ENCODE measurements at regions not wholly inside any gene's neighbourhood (a gene's known extent, or its start where the extent isn't known, plus 50 kb on each side); places are given as distances from the start of the nearest gene placed in this dataset.
A peak's percentile ranks its signal among the peaks of the same experiment; 100 is the strongest.

DNA sequence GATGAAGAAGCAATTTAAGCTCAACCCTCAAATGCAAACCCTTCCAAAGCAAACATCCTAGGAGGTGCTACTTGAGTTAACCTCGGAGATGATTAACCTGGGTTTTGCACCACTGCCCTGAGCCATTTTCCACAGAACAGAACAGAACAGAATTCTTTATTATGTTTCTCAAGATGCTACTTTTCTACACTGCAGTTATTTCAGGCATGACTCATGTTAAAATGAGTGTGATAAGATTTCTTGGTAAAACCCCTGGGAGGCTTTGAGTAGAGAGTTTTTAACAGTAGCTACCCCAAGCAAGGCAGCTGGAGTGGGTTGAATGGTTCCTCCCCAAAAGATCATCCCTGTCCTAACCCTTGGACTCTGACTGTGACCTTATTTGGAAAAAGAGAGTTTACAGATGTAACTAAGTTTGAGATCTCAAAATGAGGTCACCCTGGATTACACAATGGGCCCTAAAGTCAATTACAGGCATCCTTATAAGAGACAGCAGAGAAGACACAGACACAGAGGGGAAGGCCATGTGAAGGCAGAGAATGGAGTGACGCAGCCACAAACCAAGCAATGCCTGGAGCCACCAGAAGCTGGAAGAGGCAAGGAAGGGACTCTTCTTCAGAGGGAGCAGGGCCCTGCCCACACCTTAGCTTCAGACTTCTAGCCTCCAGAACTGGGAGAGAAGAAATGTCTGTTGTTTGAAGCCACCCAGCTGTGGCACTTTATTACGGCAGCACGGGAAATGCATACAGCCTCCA is 153.4 kb downstream of the ETS2 start:
- Histone ChIP-seq H3K27ac (replicated peaks) (no peak overlapping the region), H3K27me3 (ENCODE audit: insufficient read depth, poor library complexity, severe bottlenecking) (no peaks in the 10 kb centered on the region), H3K4me3 (replicated peaks; ENCODE audit: insufficient read depth, low read length) (no peak overlapping the region)
- TF ChIP-seq, protein P1, sequence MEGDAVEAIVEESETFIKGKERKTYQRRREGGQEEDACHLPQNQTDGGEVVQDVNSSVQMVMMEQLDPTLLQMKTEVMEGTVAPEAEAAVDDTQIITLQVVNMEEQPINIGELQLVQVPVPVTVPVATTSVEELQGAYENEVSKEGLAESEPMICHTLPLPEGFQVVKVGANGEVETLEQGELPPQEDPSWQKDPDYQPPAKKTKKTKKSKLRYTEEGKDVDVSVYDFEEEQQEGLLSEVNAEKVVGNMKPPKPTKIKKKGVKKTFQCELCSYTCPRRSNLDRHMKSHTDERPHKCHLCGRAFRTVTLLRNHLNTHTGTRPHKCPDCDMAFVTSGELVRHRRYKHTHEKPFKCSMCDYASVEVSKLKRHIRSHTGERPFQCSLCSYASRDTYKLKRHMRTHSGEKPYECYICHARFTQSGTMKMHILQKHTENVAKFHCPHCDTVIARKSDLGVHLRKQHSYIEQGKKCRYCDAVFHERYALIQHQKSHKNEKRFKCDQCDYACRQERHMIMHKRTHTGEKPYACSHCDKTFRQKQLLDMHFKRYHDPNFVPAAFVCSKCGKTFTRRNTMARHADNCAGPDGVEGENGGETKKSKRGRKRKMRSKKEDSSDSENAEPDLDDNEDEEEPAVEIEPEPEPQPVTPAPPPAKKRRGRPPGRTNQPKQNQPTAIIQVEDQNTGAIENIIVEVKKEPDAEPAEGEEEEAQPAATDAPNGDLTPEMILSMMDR (IDR thresholded peaks at IDR 0.05; ENCODE audit: insufficient read depth, low read length): no peak
- TF ChIP-seq SPI1 (IDR thresholded peaks at IDR 0.05; ENCODE audit: borderline replicate concordance, low read depth): no peak
- TF ChIP-seq, protein P2, sequence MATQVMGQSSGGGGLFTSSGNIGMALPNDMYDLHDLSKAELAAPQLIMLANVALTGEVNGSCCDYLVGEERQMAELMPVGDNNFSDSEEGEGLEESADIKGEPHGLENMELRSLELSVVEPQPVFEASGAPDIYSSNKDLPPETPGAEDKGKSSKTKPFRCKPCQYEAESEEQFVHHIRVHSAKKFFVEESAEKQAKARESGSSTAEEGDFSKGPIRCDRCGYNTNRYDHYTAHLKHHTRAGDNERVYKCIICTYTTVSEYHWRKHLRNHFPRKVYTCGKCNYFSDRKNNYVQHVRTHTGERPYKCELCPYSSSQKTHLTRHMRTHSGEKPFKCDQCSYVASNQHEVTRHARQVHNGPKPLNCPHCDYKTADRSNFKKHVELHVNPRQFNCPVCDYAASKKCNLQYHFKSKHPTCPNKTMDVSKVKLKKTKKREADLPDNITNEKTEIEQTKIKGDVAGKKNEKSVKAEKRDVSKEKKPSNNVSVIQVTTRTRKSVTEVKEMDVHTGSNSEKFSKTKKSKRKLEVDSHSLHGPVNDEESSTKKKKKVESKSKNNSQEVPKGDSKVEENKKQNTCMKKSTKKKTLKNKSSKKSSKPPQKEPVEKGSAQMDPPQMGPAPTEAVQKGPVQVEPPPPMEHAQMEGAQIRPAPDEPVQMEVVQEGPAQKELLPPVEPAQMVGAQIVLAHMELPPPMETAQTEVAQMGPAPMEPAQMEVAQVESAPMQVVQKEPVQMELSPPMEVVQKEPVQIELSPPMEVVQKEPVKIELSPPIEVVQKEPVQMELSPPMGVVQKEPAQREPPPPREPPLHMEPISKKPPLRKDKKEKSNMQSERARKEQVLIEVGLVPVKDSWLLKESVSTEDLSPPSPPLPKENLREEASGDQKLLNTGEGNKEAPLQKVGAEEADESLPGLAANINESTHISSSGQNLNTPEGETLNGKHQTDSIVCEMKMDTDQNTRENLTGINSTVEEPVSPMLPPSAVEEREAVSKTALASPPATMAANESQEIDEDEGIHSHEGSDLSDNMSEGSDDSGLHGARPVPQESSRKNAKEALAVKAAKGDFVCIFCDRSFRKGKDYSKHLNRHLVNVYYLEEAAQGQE (IDR thresholded peaks at IDR 0.05; ENCODE audit: insufficient replicate concordance, low read depth): no peak
- no peak for TF ChIP-seq GABPA (IDR thresholded peaks at IDR 0.05; ENCODE audit: low read depth)
- no peak for TF ChIP-seq POLR2AphosphoS5 (IDR thresholded peaks at IDR 0.05; ENCODE audit: low read depth)
- peak; percentile 27 to 38 for DNase-seq (ENCODE audit: low read depth in 1 of 2, low spot score in 1 of 2)

DNA sequence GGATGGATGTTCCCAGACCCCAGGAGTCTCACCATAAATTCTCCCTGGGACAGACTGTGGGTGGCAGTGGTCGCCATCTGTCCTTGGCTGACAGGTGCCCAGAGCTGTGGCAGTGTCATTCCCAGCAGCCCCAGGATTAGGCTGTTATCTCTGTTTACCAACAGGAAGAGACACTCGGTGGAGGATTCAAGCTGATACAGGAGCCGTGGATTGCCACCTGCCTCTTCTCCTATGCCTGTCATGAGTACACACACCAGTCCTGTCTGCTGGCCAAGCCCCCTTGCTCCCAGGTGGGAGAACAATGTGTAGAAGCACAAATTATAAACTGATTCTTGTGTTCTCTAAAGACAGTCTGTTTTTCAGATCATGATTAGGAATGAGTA is 152.6 kb downstream of the ETS2 start:
- no peak overlapping the region for H3K4me3 ChIP-seq (replicated peaks; ENCODE audit: insufficient read depth, low read length)
- DNase-seq (ENCODE audit: low read depth in 1 of 2, low spot score in 1 of 2): no peak
- H3K27ac ChIP-seq (replicated peaks): no peak overlapping the region
- TF ChIP-seq SPI1 (IDR thresholded peaks at IDR 0.05; ENCODE audit: borderline replicate concordance, low read depth) (no peak), POLR2AphosphoS5 (IDR thresholded peaks at IDR 0.05; ENCODE audit: low read depth) (no peak), GABPA (IDR thresholded peaks at IDR 0.05; ENCODE audit: low read depth) (no peak)
- TF ChIP-seq, protein P2 (IDR thresholded peaks at IDR 0.05; ENCODE audit: insufficient replicate concordance, low read depth): no peak
- TF ChIP-seq, protein P1 (IDR thresholded peaks at IDR 0.05; ENCODE audit: insufficient read depth, low read length): no peak
- no peaks in the 10 kb centered on the region for H3K27me3 ChIP-seq (ENCODE audit: insufficient read depth, poor library complexity, severe bottlenecking)

DNA sequence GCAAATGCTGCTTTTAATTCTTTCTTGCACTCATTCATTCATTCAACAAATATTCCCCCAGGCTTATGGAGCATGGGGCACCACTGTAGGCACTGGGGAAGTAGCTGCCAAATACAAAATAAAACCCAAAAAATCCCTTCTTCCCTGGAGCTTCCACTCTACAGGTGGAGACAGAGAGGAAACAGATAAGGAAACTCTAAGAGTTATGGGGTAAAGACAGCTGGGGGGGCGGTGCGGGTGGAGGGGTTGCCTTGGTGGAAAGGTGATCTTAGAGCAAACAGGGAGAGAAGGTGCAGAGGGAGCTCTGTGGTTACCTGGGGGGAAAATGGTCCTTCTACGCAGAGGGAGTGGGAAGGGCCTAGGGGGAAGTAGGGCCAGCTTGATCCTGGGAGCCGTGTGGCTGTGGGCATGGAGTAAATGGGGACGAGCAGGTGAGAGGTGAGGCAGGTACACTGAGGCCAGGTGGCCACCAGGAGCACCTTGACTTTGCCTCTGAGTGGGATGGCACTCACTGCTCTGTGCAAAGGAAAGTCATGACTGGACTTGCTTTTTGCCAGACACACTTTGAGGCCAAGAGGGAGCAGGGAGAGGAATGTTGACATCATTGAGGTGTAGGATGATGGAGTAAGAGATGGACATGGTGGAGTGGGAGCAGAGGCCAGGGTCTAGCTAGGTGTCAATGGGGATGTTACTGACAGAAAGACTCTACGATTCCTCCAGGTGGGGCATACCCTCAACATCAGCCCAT is 152.0 kb downstream of the ETS2 start:
- no peak overlapping the region for H3K4me3 ChIP-seq (replicated peaks; ENCODE audit: insufficient read depth, low read length)
- no peak overlapping the region for H3K27ac ChIP-seq (replicated peaks)
- H3K27me3 ChIP-seq (ENCODE audit: insufficient read depth, poor library complexity, severe bottlenecking): no peaks in the 10 kb centered on the region
- DNase-seq (ENCODE audit: low read depth in 1 of 2, low spot score in 1 of 2): no peak
- TF ChIP-seq POLR2AphosphoS5 (IDR thresholded peaks at IDR 0.05; ENCODE audit: low read depth): no peak
- no peak for TF ChIP-seq GABPA (IDR thresholded peaks at IDR 0.05; ENCODE audit: low read depth)
- TF ChIP-seq, protein P2 (IDR thresholded peaks at IDR 0.05; ENCODE audit: insufficient replicate concordance, low read depth): no peak
- TF ChIP-seq, protein P1 (IDR thresholded peaks at IDR 0.05; ENCODE audit: insufficient read depth, low read length): no peak
- TF ChIP-seq SPI1 (IDR thresholded peaks at IDR 0.05; ENCODE audit: borderline replicate concordance, low read depth): no peak

Data from HL-60 (cell line).